Activated CD4-positive, alpha-beta memory T cell treated with anti-CD3 and anti-CD28 coated beads, Interleukin-2, amount 10 ng/mL, durations not matched to agents 7 days and 5 days (primary cell): ENCODE measurements at regions not wholly inside any gene's neighbourhood (a gene's known extent, or its start where the extent isn't known, plus 50 kb on each side); places are given as distances from the start of the nearest gene placed in this dataset.

Source experiments
- CTCF ChIA-PET: fragments of 350-600 bp; sonication (Branson Sonifier 250); formaldehyde crosslinking; loops from one replicate; lab custom pipeline; 2021; ENCODE audit warnings: antibody characterized with exemption, inconsistent platforms; lab: Charles Lee
- POLR2A ChIA-PET: fragments of 350-600 bp; sonication (Branson Sonifier 250); formaldehyde crosslinking; loops from one replicate; lab custom pipeline; 2021; ENCODE audit warnings: antibody characterized with exemption; lab: Charles Lee
- DNase-seq: peaks from one replicate; pipeline ENCODE4 v3.0.0-alpha.2; 2020
- H3K27ac Mint-ChIP-seq: one replicate; pipeline ENCODE4 v1.8.0; 2021; ENCODE audit warnings: mild to moderate bottlenecking, mixed read lengths
- H3K27me3 Mint-ChIP-seq: one replicate; pipeline ENCODE4 v1.8.0; 2021; ENCODE audit warnings: mixed read lengths
- H3K36me3 Mint-ChIP-seq: one replicate; pipeline ENCODE4 v1.8.0; 2021; ENCODE audit warnings: low read depth, mixed read lengths
- H3K4me1 Mint-ChIP-seq: one replicate; pipeline ENCODE4 v1.8.0; 2021; ENCODE audit warnings: mixed read lengths
- H3K4me3 Mint-ChIP-seq: one replicate; pipeline ENCODE4 v1.8.0; 2021; ENCODE audit warnings: mild to moderate bottlenecking, mixed read lengths
- H3K9me3 Mint-ChIP-seq: one replicate; pipeline ENCODE4 v1.8.0; 2021; ENCODE audit warnings: mixed read lengths

DNA sequence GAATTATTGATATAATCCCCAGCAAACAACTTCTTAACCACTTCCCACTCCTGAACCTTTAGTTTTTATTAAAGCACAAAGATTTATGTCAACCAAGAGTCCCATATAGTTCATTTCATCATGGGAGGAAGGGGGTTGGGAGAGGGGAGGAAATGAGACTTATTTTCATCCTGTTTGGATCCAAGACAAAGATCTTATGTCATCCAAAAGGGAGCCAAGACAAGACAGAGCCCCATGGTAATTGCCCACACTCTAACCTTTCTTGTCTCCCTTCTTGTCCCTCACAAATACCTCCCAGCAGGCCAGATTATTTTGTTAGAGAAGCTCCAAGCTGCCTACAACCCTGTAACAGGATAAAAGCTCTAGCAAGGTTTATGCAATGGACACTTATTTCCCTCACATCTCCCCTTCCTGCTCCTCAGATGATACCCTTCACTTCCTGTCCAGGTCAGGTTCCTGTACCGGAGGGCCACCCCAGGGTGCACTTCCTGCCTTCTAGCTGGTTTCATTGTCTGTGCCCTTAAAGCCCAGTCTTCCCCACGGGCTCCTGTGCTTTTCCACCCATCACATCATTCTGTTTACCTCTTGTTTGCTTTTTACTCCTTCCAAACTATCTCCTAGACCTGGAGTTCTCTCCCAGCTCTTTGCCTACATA lies 123.7 kb upstream of the MDM1 start:
- POLR2A ChIA-PET: interaction anchor here (0.6 to 7.7 kb wide), 7 partner anchors 25 to 353 kb away, joined by 3 to 100 read pairs (median 6); partner anchors contain the start of gene MDM2
- Mint-ChIP-seq H3K36me3 (peaks cover 3% of the 10 kb centered on the region), H3K27ac (peak overlapping the region; percentile 76), H3K4me1 (peaks cover 68% of the 10 kb centered on the region), H3K4me3 (no peak overlapping the region), H3K27me3 (no peaks in the 10 kb centered on the region), H3K9me3 (no peaks in the 10 kb centered on the region)
- CTCF ChIA-PET: interaction anchor here (0.5 to 1.0 kb wide), 3 partner anchors 9 to 91 kb away, joined by 3 read pairs; no protein-coding TSS in a partner anchor
- DNase-seq: peak; percentile 49

DNA sequence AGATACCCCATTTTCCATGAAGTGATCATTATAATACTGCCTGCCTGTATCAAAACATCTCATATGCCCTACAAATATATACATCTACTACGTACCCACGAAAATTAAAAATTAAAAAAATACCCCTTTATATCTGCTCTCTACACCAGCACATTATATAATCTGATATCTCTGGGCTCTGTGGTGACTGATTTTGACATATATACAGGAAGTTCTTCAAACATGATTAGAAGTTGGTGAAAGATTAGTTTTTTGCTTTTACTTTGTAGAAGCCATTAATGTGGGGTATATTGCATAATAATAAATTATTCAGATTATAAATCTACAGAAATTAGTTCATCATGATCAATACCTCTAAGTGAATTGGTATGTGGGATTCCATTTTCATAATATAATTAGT lies 126.7 kb upstream of the MDM1 start:
- Mint-ChIP-seq H3K9me3 (no peaks in the 10 kb centered on the region), H3K27ac (no peak overlapping the region), H3K36me3 (peaks cover 7% of the 10 kb centered on the region), H3K4me1 (peaks cover 53% of the 10 kb centered on the region), H3K4me3 (no peak overlapping the region), H3K27me3 (no peaks in the 10 kb centered on the region)
- no peak for DNase-seq
- ChIA-PET POLR2A (no interaction called here), CTCF (no interaction called here)

DNA sequence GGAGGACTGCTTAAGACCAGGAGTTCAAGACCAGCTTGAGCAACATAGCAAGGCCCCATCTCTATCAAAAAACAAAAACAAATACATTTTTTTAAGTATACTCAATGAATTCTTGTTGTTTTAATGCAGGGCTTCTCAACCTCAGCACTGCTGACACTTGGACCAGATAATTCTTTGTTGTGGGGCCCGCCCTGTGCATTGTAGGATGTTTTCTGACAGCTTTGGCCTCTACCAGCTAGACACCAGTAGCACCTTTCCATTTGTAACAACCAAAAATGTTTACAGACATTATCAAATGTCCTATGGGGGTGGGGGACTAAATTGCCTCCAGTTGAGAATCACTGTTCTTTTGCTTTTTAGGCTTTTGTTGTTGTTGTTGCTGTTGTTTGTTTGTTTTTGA lies 128.1 kb upstream of the MDM1 start:
- no peak for DNase-seq
- Mint-ChIP-seq H3K36me3 (peaks cover 7% of the 10 kb centered on the region), H3K27ac (no peak overlapping the region), H3K4me3 (no peak overlapping the region), H3K27me3 (no peaks in the 10 kb centered on the region), H3K4me1 (peaks cover 43% of the 10 kb centered on the region), H3K9me3 (no peaks in the 10 kb centered on the region)
- POLR2A ChIA-PET: no interaction called here
- CTCF ChIA-PET: no interaction called here

DNA sequence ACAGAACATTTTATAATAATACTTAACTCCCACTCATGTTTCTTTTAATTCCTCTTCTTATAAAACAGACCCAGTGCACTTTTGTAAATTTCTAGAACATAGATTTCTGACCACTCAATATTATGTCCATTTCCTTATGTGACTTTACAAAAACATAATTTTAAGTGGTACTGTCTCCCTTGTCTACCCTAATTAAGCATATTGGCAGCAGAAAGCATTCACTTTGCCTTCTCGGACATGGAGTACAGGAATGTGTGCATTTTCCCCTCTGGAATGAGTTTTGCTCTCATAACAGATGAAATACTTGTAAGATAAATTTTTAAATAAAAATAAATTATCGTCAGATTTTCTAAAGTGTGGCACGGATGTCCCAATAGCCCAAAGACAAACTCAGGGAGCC lies 129.5 kb upstream of the MDM1 start:
- Mint-ChIP-seq H3K27me3 (no peaks in the 10 kb centered on the region), H3K9me3 (no peaks in the 10 kb centered on the region), H3K4me1 (peaks cover 29% of the 10 kb centered on the region), H3K4me3 (no peak overlapping the region), H3K36me3 (peaks cover 7% of the 10 kb centered on the region), H3K27ac (no peak overlapping the region)
- POLR2A ChIA-PET: interaction anchor here (0.6 to 2.0 kb wide), 5 partner anchors 10 to 149 kb away, joined by 3 to 13 read pairs (median 7); partner anchors contain the start of gene RAP1B
- CTCF ChIA-PET: interaction anchor here (1.3 kb wide), 2 partner anchors 106 to 152 kb away, joined by 3 read pairs; no protein-coding TSS in a partner anchor
- DNase-seq: no peak

DNA sequence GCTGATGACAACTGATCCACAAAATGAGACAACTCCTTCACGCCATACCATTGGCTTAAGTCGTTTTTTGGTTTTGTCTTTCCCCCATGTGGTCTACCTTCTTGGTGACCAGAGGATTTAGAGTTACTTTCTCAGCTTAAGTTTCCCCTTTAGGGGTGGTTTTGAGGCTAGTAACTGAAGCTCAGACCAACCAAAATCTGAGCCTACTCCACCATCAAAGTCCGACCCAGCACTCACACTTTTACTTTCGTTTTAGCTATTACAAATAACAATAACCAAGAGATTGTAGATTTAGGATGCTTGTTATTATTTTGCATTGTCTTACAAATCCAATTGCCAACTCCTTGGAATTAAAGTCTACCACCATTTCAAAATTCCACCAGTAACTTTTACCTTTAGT lies 130.6 kb upstream of the MDM1 start:
- Mint-ChIP-seq H3K36me3 (peaks cover 4% of the 10 kb centered on the region), H3K27ac (peak overlapping the region; percentile 79), H3K27me3 (no peaks in the 10 kb centered on the region), H3K4me1 (peaks cover 24% of the 10 kb centered on the region), H3K9me3 (no peaks in the 10 kb centered on the region), H3K4me3 (peak overlapping the region; percentile 76)
- no peak for DNase-seq
- ChIA-PET POLR2A (interaction anchor here (1.0 to 2.0 kb wide), 9 partner anchors 9 to 148 kb away, joined by 3 to 13 read pairs (median 7); partner anchors contain the start of gene RAP1B), CTCF (interaction anchor here (0.7 to 1.4 kb wide), 11 partner anchors 13 to 1254 kb away, joined by 3 to 4 read pairs (median 3); no protein-coding TSS in a partner anchor)

DNA sequence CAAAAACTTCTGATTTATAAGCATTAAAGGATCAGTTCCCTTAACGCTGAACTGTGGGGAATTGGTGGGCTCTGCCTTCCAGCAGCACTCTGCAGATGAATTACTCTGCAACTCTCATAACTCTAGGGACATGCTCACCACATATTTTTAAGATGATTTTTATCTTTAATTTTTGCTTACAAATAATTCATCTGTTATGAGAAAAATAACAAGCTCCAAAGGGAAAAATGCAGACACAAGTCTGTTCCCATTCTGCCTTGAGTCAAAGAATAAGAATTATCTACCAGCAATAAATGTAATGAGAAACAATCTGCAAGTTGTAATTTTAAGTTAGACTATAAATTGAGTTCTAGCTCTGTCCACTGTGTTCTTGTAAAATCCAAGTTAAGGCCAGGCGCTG lies 133.1 kb upstream of the MDM1 start:
- H3K4me3 Mint-ChIP-seq: no peak overlapping the region
- H3K27ac Mint-ChIP-seq: no peak overlapping the region
- H3K4me1 Mint-ChIP-seq: peaks cover 31% of the 10 kb centered on the region
- ChIA-PET POLR2A (interaction anchor here (0.5 to 1.6 kb wide), 2 partner anchors 11 to 131 kb away, joined by 3 to 6 read pairs; no protein-coding TSS in a partner anchor), CTCF (no interaction called here)
- H3K36me3 Mint-ChIP-seq: peaks cover 4% of the 10 kb centered on the region
- H3K27me3 Mint-ChIP-seq: no peaks in the 10 kb centered on the region
- DNase-seq: no peak
- no peaks in the 10 kb centered on the region for H3K9me3 Mint-ChIP-seq

DNA sequence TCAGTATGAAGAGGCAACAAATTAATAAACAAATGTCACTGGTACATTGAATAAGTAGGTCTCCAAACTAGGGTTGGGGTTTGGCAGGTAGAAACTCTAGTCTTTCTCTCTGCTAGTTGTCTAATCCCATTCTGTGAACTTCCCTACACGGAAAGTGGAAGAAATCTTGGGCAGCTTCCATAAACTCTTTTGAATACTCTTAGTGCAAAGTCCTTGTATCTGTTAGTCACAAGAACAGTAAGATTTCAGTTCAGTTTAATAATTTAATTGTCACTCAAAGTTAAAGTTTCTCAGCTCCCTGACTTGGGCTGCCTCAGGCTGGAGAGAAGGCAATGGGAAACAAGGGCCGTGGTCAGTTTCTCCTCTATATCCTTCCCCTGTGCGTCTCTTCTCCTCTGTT lies 135.4 kb upstream of the MDM1 start:
- POLR2A ChIA-PET: interaction anchor here (1.0 kb wide), 1 partner anchor 340 kb away, joined by 3 read pairs; the partner anchor contains the start of gene MDM2
- Mint-ChIP-seq H3K4me3 (no peak overlapping the region), H3K36me3 (peaks cover 8% of the 10 kb centered on the region), H3K27me3 (no peaks in the 10 kb centered on the region), H3K4me1 (peaks cover 28% of the 10 kb centered on the region), H3K27ac (no peak overlapping the region), H3K9me3 (no peaks in the 10 kb centered on the region)
- no peak for DNase-seq
- CTCF ChIA-PET: no interaction called here

DNA sequence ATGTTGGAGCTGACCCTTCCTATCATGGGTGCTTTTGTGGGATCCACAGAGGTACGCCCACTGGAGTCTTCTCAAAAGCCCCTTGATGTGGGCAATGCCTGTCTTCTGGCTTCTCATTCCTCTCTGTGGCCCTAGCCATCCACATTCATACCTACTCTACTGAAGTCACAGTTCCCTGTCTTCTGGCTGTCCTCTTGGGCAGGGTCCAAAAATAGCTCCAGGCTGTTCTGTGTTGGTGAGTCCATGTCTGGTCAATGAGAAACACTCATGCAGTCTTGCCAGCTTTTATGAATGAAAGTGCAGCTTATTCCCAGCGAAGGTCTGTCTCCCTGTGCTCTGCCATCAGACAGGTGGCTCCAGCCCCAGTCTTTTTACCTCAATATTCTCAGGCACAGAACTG lies 135.9 kb upstream of the MDM1 start:
- ChIA-PET CTCF (no interaction called here), POLR2A (interaction anchor here (1.0 kb wide), 1 partner anchor 340 kb away, joined by 3 read pairs; the partner anchor contains the start of gene MDM2)
- no peak for DNase-seq
- Mint-ChIP-seq H3K27me3 (no peaks in the 10 kb centered on the region), H3K27ac (no peak overlapping the region), H3K4me3 (no peak overlapping the region), H3K9me3 (no peaks in the 10 kb centered on the region), H3K36me3 (peaks cover 8% of the 10 kb centered on the region), H3K4me1 (peaks cover 23% of the 10 kb centered on the region)

DNA sequence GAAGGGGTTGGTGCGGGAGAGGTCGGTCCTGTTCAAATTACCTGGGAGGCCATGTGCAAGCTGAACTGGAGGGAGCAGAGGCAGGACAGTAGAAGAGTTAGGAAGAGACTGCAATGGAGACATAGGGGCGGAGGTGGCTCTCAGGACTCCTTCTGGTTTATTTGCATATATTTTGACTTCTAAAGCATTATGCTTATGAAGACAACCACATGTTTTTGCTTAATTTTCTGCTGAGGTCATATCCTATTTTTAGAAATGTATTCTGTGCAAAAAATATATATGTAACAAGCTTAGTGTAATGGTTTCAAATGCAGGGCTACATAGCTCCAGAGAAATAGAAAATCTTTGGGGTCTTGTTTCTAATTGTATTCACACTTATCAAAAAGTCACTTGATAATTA lies 137.0 kb upstream of the MDM1 start:
- POLR2A ChIA-PET: interaction anchor here (0.9 to 1.3 kb wide), 3 partner anchors 13 to 141 kb away, joined by 3 to 5 read pairs (median 4); partner anchors contain the start of gene RAP1B
- peaks cover 9% of the 10 kb centered on the region for H3K36me3 Mint-ChIP-seq
- peaks cover 2% of the 10 kb centered on the region for H3K9me3 Mint-ChIP-seq
- peaks cover 17% of the 10 kb centered on the region for H3K4me1 Mint-ChIP-seq
- CTCF ChIA-PET: no interaction called here
- no peak overlapping the region for H3K4me3 Mint-ChIP-seq
- H3K27me3 Mint-ChIP-seq: no peaks in the 10 kb centered on the region
- no peak for DNase-seq
- H3K27ac Mint-ChIP-seq: no peak overlapping the region

DNA sequence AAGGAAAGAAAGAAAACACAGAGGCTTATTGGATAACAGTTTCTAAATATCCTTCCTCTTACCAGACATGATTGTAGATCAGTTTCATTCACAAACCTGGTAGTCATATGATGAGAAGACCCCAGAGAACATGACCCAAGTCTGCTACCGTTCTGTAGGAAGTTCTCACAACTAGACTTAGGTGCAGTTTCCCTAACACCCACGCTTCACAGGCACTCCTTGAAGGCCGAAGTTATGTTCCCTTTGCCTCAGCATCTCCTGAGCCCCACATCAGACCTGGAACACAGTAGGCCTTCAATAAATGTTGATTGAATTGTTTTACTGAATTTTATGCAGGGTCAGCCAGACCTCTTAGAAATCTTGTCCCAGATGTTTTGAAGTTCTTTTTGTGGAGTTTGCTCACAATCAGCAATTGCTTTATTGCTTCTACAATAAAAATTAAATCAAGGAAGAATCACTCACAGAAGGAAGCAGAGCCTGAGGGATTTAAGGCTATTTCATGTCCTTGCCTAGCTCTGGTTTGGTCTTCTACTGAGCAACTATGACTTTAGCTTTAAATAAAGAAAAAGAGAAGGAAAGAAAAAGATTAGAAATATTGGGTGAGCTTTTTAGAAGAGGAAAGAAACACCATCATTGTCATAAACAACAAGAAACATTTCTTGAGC lies 138.6 kb upstream of the MDM1 start:
- no peak overlapping the region for H3K27ac Mint-ChIP-seq
- DNase-seq: no peak
- ChIA-PET CTCF (interaction anchor here (0.9 to 1.0 kb wide), 2 partner anchors 16 to 248 kb away, joined by 3 read pairs; no protein-coding TSS in a partner anchor), POLR2A (no interaction called here)
- H3K4me3 Mint-ChIP-seq: no peak overlapping the region
- peaks cover 12% of the 10 kb centered on the region for H3K36me3 Mint-ChIP-seq
- peaks cover 23% of the 10 kb centered on the region for H3K4me1 Mint-ChIP-seq
- H3K9me3 Mint-ChIP-seq: peaks cover 4% of the 10 kb centered on the region
- H3K27me3 Mint-ChIP-seq: no peaks in the 10 kb centered on the region

DNA sequence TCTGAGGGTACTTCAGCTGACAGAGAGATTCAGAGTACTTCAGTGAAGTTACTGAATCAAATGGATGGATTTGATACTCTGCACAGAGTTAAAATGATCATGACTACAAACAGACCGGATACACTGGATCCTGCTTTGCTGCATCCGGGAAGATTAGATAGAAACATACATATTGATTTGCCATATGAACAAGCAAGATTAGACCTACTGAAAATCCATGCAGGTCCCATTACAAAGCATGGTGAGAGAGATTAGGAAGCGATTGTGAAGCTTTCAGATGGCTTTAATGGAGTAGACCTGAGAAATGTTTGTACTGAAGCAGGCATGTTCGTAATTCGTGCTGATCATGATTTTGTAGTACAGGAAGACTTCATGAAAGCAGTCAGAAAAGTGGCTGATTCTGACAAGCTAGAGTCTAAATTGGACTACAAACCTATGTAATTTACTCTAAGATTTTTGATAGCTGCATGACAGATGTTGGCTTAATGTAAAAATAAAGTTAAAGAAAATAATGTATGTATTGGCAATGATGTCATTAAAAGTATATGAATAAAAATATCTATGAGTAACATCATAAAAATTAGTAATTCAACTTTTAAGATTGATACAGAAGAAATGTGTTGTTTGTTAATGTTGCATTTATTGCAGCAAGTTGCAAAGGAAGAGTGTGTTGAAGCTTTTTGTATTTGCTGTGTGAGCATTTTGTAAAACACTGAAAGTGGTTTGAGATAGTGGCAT lies 136.1 kb upstream of the RAP1B start:
- ChIA-PET CTCF (no interaction called here), POLR2A (interaction anchor here (1.2 to 1.9 kb wide), 4 partner anchors 12 to 138 kb away, joined by 4 to 6 read pairs (median 4); no protein-coding TSS in a partner anchor)
- Mint-ChIP-seq H3K4me1 (peaks cover 37% of the 10 kb centered on the region), H3K36me3 (peaks cover 36% of the 10 kb centered on the region), H3K27me3 (no peaks in the 10 kb centered on the region), H3K27ac (no peak overlapping the region), H3K4me3 (no peak overlapping the region), H3K9me3 (peaks cover 15% of the 10 kb centered on the region)
- DNase-seq: no peak

DNA sequence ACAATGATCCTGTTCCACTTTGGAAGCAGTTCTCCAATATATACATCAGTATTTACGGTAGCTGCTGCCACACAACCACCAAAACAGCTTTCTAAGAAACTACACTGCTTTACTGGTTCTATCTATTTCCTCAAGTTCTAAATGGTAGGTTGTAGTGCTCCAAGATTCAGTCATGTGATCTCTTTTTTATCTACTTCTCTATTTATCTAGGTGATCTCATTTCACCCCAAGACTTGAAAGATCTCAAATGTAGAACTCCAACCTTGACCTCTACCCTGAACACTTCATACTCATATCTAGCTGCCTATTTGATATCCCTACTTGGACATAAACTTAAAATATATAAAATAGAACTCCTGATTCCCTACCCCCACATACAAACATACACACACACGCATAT lies 133.9 kb upstream of the RAP1B start:
- DNase-seq: no peak
- peaks cover 50% of the 10 kb centered on the region for H3K36me3 Mint-ChIP-seq

More for the DNA sequence above, 133.9 kb upstream of the RAP1B start:
- Mint-ChIP-seq H3K27me3 (no peaks in the 10 kb centered on the region), H3K4me3 (no peak overlapping the region), H3K4me1 (peaks cover 52% of the 10 kb centered on the region), H3K27ac (no peak overlapping the region), H3K9me3 (peaks cover 26% of the 10 kb centered on the region)
- POLR2A ChIA-PET: interaction anchor here (11.3 kb wide), 1 partner anchor 134 kb away, joined by 155 read pairs; the partner anchor contains the start of gene RAP1B
- CTCF ChIA-PET: no interaction called here
